T-helper 1 cell treated with Interleukin-12 subunit alpha and Interleukin-12 subunit beta and Interleukin-4 antibody, amounts not matched to agents 30 ng/mL and 1 ng/mL, for 36 hours (primary cell): ENCODE measurements at regions not wholly inside any gene's neighbourhood (a gene's known extent, or its start where the extent isn't known, plus 50 kb on each side); places are given as distances from the start of the nearest gene placed in this dataset.
"Not testable (repeated sequence)": the region's sequence is repeated elsewhere in the genome, so short reads cannot be mapped to it uniquely, and the experiment has no call there.

Source experiments
- intact Hi-C: fragments of 100-400 bp; cut with micrococcal nuclease; formaldehyde crosslinking; loops from one replicate; pipeline ENCODE4 v1.15.1; 2024

GRCh38 chr6:81026041-81026553, 726.4 kb downstream of the TENT5A start:
- intact Hi-C loops = no loop called here

DNA sequence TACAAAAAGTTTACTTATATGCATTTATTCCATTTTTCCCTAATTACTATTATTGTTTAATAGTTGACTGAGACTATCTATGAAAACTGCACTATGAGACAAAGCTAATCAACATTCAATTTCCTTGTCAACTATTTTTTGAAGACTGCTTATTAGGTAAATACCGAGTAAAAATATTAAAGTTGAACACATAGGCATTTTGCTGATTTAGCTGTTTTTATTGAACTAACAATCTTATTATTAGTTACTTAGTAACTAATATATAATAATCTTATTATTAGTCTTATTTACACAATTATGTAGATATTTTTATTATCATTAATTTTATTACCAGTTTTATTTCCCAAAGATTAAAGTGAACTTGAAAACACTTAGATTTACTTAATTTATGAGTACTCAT, 728.8 kb downstream of the TENT5A start:
- intact Hi-C loops = no loop called here

DNA sequence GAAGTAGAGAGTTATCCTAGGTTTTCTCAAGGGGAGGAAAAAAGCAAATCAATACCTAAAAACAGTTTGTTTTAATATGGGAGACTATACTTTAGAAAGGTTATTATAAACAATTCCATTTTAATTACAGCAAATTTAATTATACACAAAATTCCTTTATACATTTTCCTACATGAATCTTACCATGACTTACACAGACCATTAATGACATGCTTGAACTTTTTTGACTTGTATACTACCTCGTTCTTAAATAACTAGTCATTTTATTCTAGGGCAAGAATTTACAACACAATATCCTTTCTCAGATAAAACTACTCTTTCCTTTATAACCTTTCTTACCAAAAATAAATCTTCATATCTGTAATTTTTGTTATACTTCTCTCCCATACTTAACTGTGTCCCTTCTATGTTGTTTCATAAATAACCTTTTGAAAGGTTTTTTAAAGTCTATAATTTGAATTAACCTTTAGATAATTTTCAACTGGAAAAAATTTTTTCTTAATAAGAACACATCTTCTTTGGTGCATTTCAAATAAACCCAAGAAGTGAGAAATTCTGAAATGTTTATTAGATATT, 729.4 kb downstream of the TENT5A start:
- intact Hi-C loops = no loop called here

DNA sequence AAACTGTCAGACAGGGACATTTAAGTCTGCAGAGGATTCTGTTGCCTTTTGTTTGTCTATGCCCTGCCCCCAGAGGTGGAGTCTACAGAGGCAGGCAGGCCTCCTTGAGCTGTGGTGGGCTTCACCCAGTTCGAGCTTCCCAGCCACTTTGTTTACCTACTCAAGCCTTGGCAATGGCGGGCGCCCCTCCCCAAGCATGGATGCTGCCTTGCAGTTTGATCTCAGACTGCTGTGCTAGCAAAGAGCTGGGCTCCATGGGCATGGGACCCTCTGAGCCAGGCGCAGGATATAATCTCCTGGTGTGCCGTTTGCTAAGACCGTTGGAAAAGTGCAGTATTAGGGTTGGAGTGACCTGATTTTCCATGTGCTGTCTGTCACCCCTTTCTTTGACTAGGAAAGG, 734.9 kb downstream of the TENT5A start:
- intact Hi-C loops = not testable (repeated sequence)

DNA sequence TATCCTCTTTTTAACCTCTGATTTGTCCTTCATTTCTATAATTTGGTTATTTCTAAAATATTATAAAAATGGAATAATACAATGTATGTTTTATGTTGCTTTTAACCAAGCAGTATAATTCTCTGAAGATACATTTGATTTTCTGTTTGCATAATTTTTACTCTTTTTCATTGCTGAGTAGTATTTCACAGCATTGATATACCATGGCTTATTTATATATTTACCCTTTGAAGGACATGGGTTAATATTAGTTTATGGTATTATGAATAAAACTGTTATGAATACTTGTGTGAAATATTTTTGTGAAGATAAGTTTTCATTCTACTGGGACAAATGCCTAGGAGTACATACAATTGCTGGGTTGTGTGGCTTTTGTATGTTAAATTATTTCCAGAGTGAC, 748.6 kb downstream of the TENT5A start:
- intact Hi-C loops = no loop called here

DNA sequence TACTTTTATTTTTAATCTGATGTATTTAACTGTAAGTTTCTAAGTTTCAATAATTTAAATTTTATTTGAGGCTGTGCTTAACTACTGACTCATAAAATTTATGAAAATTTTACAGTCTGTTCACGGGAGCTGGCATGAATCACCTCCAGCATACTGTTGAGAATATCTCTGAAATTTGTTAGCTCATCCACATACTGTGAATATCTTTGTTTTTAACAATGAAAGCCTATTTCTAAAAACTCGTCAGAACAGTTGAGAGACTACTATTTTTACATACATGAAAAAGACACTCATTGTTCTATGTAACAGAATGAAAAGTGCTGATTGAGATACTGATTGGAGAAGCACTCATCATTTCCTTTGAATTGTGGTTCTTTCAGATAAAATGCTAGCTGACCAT, 749.3 kb downstream of the TENT5A start:
- intact Hi-C loops = no loop called here

DNA sequence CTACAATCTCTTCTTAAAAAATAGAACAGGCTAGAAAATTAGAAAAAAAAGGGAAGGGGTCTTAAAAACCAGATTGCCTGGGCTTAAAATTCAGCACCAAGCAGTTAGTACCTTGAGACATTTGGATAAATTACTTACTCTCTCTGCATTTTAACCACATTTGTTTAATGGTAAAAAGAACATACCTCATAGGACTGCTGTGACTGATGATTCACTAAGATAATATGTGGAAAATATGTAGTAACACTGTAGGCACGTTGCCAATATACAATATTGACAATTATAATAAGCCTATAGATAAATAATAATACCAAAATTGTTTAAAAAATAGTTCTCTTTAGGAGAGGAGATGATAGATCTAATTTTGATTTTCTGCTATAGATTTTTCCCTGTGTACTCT, 750.4 kb downstream of the TENT5A start:
- intact Hi-C loops = no loop called here

DNA sequence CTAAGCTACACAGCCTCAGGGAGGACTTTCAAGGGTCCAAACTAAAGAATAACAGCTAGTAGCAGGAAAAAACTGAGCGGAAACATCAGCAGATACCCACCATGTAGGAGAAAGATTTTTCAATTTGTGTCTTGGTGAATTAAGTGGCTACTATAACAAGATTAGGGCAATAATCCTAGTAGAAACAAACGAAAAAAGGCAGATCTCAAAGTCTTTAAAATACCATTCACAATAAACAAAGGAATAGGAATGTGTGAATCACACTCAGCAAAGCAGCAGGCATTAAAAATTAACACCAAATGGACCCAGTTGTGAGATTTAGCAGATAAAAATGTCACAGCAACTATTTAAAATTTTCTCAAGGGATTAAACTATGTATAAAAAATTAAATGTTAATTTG, 761.2 kb downstream of the TENT5A start:
- intact Hi-C loops = no loop called here

DNA sequence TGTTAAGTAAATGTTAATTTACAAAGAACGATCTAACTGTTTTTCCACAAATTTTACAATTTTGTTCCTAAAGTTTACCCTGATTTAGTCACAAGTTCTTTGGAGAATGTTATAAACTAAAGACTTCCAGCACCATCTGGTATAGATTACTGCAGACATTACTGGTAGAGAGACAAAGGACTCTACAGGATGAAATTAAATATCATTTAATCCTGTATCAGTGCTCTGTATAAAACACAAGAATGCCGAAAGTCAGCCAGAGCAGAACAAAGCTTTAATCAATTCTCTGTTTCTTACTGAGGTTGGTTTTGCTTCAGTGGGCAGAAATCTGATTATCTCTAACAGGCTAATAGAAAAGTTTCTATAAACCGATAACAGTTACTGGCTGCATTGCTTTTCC, 763.6 kb downstream of the TENT5A start:
- intact Hi-C loops = no loop called here

DNA sequence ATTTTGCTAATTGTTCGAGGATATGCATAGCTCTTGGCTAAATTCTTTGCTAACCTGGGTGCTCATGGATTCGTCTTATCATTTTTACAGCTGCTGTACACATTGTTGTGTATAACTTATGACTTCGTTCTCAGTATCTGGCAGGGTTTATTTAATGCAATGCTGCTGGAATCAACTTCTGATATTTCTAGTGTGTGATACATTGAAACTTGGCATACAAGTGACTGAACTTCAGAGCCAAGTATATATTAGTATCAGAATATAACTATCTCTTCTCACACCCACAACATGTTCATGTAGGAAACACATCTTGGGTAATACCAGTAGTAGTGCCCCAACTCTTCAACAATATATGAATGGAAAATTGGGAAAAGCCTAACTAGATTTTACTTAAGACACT, 764.2 kb downstream of the TENT5A start:
- intact Hi-C loops = no loop called here

DNA sequence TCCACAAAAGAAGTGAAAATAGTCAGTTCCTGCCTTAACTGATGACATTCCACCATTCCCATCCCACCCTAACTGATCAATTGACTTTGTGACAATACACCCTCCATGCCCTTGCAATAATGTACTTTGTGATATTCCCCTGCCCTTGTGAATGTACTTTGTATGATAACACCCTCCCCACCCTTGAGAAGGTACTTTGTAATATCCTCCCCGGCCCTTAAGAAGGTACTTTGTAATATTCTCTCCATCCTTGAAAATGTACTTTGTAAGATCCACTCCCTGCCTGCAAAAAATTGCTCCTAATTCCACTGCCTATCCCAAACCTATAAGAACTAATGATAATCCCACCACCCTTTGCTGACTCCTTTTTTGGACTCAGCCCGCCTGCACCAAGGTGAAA, 771.3 kb downstream of the TENT5A start:
- intact Hi-C loops = not testable (repeated sequence)

GRCh38 chr6:80976336-80976735, 776.1 kb downstream of the TENT5A start:
- intact Hi-C loops = no loop called here

DNA sequence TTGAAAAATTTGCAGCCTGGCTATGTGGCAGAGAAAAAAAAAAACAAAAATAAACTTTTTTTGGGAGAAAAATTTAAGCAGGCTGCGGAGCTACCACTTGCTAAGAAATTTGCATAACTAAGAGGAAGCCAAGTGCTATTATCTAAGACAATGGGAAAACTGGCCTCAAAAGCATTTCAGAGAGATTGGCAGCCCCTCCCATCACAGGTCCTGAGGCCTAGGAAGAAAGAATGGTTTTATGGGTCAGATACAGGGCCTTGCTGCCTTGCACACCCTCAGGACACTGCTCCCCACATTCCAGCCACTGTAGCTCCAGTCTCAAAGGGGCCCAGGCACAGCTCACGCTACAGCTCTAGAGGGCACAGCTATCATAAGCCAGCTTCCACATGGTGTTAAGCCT, 777.9 kb downstream of the TENT5A start:
- intact Hi-C loops = no loop called here

DNA sequence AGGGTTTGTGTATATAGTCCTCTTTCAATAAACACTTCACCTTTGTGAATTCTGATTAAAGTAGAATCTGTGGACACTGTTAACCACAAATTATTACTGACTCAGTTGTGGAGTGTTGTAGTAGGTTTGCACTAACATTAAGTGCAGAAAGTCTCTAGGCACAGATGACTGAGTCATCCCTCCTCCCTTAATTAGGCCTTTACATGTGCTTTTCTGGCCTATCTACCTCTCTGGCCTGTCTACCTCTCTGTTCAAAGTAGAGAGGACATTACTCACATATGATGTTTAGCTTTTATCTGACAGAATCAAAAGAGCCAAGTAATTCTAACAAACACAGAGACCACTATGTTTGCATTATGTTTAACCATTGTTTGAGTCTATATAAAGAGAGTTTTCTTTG, 783.0 kb downstream of the TENT5A start:
- intact Hi-C loops = no loop called here

DNA sequence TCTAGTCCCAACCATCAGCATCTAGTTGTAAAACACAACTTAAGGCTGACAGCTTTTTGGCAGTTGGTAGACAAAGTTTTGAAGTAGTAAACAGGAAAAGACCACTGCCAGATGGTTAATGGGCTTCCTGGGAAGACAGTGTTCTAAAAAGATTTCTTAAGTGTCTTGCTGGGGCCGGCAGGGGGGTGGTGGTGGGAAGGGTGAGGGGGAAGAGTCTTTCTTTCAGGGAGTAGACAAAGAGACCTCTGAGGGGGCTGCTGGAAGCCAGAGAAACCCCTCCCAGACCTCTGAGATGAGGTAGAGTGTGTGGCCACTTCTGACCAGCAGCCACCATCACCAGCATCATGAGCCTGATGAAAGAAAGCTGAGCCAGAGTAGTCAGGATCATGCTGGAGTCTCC, 784.9 kb downstream of the TENT5A start:
- intact Hi-C loops = no loop called here

DNA sequence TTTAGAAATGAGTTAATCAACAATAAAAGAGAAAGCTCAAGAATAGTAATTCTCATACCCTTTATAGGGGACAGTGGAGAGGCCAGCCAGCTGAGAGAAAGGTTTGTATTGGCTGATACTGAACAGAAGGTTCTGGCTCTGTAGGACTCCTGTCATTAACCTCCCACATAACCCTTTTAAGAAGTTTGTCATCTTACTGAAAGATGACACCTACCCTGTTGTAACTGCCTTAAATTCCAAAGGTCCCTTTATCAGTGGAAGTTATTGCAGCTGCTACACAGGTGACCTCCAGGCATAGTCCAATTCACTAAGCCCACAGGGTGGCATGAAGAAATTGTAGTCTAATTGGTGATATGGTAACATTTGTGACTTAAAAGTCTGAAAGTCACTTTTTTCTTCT, 790.1 kb downstream of the TENT5A start:
- intact Hi-C loops = no loop called here

- intact Hi-C loops = no loop called here
Measured at GRCh38 chr6:80961166-80961565, 791.3 kb downstream of the TENT5A start.

GRCh38 chr6:80959034-80959433, 793.4 kb downstream of the TENT5A start:
- intact Hi-C loops = no loop called here

- intact Hi-C loops = no loop called here
Measured at GRCh38 chr6:80956898-80957297, 795.6 kb downstream of the TENT5A start.

DNA sequence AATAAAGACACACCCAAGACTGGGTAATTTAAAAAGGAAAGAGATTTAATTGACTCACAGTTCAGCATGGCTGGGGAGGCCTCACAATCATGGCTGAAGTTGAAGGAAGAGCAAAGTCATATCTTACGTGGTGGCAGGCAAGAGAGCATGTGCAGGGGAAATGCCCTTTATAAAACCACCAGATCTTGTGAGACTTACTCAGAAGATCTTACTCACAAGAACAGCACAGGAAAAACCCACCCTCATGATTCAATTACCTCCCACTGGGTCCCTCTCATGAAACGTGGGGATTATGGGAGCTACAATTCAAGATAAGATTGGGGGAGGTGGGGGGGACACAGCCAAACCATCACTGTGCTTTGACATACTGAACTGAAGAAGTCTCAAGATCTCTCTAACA, 800.0 kb downstream of the TENT5A start:
- intact Hi-C loops = not testable (repeated sequence)

- intact Hi-C loops = no loop called here
Measured at GRCh38 chr6:80946402-80946801, 806.1 kb downstream of the TENT5A start.

- intact Hi-C loops = no loop called here
Measured at GRCh38 chr6:80942911-80943310, 809.6 kb downstream of the TENT5A start.

GRCh38 chr6:80940976-80941375, 811.5 kb downstream of the TENT5A start:
- intact Hi-C loops = no loop called here

GRCh38 chr6:80940571-80940970, 811.9 kb downstream of the TENT5A start:
- intact Hi-C loops = no loop called here
